ENCODE measurements at regions not wholly inside any gene's neighbourhood (a gene's known extent, or its start where the extent isn't known, plus 50 kb on each side); places are given as distances from the start of the nearest gene placed in this dataset.

DNA sequence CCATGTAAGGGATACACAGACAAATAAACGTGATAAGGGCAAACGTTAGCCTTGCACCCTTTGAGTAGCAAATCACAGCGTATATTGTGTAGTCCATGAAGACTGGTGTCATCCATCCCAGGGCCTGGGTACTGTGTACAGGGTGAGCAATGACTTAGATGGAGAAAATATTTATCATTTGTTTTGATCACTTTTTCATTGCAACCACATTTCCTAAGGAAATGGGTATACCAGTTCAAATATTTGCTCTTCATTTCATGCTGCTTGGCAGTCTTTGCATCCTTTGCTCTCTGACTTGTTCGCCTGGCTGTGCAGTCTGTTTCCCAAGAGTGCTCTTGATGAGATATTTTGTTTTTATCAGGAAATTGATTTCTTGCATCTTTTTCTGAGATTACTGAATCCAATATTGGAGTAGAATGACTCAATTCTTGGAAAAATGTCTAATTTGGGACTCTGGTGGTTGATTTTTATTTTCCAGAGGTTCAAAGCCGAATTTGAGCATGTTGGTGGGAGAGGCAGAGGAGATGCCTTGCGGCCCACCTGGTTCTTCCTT lies 424.6 kb upstream of the SEMA6D start:
- no peak for DNase-seq

DNA sequence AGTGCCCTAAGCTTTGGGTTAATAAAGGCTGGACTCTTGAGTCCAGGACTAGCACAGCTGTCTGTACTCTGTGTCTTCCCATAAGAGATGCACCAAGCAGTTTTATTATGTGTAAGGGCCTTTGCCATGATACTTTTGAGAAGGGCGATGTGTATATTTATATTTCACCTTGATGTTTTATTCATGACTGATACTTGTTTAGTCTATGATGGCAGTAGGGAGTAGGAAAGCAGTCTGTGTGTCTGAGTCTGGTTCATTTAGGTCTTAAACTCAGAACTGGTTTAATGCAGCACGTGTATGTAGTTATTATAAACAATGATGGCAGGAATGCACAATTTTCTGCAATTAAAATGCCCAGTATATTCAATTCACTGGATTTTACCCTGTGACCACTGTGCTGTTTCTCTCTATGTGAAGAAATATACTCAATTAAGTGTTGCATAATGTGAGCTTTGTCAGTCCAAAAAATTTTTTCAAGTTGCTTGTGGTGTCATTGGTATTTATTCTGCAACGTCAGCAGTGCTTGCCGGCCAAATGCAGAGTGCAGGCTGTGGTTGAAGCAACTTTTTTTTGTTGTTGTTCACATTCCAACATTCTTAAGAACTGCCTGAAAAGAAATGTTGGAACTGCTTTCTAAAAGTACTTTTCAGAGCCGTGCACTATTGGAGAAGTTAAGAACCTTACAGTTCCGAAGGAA lies 423.7 kb upstream of the SEMA6D start:
- DNase-seq = no peak

DNA sequence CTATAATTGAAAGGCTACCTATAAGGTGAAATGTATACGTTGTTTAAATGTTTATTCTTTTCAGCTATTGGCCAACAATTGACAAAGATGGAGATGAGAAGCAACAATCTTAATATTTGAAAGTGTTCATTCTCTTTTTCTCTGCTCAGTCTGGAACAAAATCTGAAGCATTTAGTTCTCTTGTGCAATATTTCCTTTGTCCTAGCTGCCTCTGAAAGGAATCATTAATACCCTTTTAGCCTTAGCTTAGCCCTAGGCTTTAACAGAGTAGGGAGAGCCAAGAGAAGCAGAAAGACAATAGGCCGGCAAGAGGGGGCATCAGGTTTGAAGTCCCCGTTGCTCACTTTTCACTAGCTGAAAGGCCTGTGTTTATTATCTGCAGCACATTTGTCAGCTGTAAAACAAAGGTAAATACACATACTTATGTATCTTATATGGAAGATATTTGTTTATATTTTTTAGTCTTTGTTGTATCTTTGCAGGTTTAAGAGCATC lies 422.5 kb upstream of the SEMA6D start:
- DNase-seq = no peak

DNA sequence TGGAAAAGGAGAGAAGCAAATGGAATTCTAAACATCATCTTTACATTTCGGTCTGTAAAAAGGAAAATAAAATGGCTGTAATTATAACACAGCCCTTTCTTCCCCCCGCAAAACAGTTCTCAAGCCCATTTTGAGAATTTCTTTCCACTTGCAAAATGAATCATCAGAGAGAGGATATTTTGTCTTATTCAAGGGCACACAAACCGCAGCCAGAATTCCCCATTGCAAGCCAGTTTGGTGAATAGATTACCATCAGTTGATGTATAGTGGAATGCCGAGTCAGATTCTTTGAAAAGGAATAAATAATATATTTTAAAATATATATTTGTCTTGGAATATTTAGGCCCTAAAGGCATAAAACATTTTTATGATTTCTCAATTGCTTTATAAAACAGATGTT lies 420.4 kb upstream of the SEMA6D start:
- DNase-seq = no peak

DNA sequence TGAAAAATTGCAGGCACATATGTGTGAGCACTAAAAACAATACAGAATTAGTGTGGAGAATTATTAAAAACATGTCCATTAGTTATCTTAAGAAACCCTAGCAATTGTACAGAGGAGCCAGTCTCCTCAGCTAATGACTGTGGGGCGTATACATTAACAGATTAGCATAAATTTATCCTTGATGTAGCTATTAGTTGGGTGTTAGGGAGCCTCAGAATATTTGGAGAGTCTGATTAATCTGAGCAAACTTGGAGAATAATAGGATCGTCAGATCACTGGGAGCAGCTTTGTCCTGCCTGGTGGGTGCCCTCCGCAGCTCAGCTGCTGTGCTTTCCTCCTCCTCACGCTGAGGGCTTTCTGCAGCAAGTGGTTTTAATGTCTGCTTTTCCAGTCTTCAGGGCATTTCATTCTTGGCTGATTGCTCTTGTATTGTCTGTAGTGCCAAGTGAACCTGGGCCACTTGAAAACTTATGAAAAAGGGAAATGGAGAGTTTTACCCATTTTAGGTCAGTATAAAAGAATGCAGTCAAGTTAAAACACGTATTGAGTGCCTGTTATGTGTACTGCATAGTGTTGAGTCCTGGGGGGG lies 417.4 kb upstream of the SEMA6D start:
- DNase-seq = no peak

DNA sequence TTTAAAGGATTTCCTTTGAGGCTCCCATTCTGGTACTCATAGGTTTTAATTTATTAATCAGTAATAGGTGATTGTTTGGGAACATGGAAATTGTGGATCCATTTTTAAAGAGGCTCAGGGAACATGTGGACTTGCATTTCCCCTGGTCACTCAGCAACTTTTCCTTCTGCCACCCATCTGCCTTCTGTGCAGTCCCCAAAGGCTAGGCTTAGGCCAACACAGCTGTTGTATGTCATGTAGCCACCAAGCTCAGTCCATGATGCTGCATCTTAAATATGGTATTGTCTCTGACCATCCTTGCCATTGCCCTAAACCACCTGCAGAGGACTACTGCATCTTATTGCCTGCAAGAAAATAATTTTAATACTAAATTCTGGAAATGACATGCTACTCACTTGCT lies 416.7 kb upstream of the SEMA6D start:
- no peak for DNase-seq

DNA sequence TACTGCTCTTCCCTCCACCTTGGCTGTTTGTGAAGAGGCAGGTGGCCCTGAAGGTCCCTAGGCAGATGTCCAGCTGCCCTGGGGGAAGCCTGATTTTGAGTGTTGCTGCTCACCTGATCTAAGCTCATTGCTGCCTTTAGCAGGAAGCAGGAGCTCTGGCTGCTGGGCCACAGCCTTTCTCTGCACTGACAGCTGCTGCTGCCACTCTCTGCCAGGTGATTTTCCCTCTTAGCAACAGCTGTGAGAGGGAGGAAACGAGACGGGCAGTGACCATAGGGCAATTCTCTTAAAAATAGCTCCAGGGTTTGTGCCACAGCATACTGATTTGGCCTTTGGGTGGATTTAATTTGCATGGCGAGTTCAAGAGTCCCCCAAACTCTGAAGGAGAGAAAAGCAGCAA lies 415.8 kb upstream of the SEMA6D start:
- no peak for DNase-seq

DNA sequence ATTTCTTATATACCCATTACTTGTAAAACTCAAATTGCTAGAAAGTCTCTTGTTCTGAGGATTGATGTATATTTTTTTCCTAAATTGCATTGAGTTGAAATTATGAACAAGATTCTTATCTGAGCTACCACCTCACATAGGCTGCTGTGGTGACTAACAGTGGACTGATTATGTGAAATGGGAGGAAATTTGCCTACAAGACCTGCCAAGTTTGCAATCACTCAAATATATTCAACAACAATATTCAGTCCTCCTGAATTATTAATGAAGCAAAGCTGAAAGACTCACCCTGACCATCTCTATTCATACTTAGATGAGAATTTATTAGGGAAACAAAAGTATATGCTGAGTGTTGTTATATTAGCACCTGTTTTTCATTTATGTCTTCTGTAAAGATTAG lies 412.6 kb upstream of the SEMA6D start:
- no peak for DNase-seq

DNA sequence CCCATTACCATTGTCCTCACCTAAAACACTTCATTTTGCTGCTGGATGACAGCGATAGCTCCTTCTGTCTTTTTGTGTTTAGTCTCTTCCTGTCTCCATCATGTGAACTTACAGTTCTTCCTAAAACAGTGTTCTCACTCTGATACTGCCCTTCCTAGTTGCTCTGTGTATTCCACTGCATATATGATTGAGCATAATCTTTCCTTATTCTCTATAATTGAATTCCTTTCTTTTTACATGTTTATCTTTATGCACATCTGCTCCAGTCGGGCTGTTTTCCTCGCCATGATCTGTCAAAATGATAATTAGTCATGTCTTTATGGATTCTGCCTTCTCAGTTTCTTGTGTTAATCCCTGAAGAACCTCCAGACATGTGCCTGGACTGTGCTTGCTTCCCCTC lies 405.1 kb upstream of the SEMA6D start:
- DNase-seq = no peak

DNA sequence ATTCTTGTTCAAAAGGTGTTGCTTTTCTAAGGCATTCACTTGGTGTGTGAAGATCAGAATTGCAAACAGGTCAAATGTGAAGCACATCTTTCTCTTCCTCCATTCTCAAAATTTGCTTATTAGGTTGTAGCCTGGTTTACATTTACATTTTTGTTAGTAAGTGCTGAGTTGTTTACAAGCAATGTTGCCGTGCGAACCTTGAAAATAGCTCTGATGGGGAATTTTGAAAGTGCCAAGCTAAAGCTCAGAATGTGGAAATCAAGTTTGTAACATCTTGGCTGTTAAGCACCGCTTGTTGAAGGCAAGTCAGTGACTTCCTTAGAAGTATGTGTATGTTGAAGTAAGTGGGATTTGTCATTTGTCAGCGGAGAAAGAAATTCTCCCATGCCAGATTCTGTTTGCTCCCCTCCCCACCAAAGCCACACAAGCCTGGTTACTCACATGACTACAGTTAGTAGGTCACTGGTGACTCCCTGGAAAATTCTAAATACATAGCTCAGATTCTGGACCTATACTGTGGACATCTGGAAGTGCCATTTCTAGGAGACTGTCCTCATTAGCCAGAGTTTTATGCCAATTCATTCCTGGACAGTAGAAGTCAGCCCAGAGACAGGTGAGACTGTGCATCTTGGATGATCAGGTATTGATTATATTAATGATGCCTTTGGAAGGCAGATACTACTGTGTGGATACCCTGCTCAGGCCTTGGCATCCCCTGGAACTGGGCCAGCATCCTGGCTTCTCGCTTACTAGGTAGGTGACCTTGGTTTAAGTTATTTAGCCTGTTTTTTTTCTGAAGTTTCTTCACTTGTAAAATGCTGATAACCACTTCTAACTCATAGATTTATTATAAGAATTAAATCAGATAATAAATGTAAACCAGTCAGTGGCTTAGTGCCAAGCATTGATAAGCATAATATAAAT lies 390.6 kb upstream of the SEMA6D start:
- no peak for DNase-seq

DNA sequence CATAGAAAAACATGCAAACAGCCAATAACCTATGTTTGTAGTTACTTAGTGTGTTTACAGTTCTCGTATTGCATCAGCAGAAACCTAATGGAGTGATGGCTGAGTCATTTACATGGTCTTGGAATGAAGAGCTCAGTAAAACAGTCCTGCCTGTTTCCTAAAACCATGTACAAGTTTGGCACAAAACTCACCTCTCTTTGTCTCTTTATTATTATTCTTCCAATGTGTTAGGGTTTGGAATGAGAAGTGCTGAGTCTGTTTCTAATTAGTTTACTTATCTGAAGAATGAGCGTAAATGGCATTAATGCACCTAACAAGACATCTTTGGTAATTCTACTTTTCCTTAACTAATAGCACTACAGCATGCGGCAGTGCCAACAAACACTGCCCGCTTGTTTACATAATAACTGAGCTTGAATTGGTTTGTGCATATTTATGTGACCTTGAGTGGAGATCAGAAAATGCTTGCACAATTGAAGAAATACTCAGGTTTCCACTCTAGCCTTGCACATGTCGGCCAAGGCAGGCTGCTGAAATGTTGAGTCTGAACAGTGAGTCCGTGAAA lies 385.4 kb upstream of the SEMA6D start:
- no peak for DNase-seq

DNA sequence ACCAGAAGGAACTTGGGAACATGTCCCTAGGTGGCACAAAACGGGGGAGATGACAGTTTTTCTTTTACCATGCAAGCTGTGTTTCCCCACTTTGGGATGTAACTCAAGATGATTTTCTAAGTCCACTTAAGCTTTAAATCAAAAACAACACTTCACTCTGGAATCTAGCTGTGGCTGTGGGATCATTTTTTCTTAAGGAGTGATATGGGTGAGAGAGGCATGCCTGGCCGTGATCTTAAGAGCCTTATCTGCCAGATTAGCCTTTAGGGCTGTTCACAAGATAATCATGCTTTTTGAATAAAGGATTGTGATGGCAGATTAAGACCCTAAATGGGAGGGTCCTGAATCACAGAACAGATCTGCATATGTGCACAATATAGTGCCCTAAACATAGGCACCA lies 384.8 kb upstream of the SEMA6D start:
- DNase-seq = no peak

DNA sequence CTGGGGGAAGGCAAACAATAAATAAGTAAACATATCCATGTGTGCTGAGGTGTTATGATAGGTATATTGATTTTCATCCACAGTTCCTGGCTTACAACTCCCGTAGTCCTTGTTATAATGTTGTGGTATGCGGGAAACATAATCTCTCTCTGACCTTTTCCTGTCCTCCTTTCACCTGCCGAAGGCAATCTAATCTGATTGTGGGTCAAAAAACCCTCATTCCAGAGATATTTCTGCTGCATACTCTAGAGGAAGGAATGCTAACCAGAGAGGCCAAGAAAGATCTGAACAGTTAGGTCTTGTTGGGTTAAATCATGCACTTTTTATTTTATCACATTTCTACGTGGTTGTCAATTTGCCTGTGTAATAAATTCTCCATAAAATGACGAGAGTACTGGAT lies 383.6 kb upstream of the SEMA6D start:
- no peak for DNase-seq

DNA sequence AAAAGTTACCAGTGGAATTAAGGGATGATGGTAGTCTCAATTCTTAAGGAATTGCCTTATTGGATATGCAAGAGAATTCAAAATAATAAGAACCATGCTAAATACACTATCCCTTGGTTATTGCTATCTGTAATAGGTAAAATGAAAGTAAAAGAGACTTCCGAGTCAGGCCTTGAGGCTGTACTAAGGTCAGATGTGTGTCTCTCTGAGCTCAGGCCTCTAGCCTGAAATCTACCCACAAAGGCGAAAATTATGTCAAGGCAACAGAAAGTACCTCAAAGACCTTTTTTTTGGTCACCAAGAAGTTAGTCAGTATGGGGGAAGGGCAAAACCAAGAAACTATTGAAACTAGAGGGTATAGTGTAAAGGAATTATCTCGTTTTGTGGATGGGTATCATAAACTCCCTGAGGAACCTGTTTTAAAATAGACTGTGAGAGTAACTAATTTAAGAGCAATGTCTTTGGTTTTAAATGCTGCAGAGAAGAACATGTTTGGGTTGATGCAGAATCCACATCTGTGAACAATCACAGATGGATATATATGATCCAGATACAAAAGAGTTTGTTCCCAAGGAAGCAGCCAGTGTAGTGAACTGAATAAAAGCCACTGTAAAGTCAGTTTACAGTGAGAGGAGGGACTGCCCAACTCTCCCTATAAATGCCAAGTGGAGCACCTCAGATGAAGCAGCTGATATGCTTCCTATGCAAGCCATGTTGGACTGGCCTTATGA lies 382.3 kb upstream of the SEMA6D start:
- DNase-seq = no peak

DNA sequence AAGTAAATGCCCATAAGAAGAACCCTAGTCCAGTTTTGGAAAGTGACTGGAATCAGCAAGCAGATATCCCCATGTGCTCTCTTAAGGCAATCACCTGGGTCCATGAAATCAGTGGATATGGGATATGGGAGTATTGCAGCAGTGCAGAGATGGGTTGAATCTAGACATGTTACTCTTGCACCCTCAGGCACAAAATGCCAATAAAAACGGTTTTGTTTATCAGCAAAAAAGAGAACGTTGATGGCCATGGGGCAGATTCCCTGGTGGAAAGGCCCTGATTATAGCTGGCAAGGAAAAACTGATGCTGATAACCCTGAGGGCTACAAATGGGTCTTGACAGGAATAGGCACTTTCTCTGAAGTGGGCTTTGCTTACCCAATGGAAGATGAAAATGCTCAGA lies 380.2 kb upstream of the SEMA6D start:
- DNase-seq = no peak

DNA sequence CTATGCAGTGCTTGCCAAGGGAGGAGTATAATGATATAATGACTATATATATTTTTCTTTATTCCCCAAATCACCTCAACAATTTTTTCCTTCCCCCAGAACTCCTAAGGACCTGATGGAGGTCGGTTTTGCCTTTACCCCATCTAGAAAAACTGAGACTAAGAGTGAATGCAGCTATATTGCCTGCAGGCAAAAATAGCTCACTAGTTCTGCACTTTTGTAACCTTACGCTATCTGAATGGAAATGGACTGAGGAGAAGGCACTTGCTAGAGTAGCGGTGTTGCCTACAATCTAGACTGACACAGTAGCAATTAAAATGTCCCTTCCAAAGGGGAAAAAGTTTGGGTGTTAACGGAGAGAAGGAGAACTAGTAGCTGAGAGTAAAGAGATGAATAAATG lies 379.5 kb upstream of the SEMA6D start:
- no peak for DNase-seq

DNA sequence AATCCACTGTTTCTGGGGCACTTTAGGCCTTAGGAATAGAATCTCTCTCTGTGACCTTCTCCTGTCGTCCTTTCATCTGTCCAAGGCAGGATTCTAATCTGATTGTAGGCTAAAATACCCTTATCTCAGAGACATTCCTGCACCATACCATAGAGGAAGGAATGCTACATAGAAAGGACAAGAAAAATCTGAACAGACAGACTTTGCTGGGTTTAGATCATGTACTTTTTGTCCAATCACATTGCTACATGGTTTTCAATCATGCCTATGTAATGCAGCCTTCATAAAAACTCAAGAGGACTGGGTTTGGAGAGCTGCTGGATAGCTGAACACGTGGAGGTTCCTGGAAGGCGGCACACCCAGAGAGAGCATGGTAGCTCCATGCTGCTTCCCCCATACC lies 378.5 kb upstream of the SEMA6D start:
- no peak for DNase-seq

DNA sequence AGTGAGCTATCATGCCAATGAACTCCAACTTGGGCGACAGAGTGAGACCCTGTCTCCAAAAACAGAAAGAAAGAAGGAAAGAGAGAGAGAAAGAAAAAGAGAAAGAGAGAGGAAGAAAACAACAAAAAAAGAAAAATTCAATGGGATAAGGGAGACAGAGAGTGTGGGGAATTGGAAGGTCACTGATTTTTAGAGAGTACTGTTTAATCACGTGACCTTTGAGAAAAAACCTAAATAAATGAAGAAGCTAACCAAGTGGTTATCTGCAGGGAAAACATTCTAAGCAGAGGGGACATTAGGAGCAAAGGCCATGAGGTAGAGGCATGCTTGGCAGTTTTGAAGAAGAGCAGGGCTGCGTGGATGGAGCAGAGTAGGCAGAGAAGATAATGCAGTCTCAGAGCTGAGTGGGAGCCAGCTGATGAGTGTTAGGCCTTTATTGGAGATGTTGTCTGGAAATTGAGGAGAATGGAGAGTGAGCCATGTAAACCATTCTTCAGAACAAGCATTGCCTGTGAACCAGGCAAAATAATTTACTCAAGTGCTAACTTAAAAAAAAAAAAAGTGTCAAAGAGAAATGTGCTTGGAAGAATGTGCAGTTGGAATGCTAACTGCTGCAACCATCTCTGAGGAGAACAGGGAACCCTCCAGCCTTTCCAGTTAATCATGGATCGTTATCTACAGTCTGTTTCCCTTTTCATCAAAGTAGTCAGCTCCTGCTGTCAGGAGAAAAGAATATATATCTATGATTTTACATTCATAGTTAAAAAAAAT lies 377.3 kb upstream of the SEMA6D start:
- no peak for DNase-seq

DNA sequence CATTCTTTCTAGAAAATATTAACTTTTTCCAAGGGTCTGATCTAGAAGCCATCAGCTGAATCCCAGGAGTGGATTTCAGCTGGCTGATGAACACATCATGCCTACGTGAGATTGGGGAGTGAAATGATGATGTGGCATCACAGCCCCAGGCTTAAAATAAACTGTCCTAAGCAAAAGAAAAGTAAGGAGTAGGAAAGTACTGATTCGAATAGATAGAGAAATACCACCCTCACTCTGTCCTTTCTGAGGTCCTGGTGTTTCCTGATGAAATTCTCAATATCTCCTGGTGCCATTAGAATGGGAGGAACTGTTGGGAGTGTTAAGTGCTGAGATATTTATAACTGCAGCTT lies 376.8 kb upstream of the SEMA6D start:
- no peak for DNase-seq

DNA sequence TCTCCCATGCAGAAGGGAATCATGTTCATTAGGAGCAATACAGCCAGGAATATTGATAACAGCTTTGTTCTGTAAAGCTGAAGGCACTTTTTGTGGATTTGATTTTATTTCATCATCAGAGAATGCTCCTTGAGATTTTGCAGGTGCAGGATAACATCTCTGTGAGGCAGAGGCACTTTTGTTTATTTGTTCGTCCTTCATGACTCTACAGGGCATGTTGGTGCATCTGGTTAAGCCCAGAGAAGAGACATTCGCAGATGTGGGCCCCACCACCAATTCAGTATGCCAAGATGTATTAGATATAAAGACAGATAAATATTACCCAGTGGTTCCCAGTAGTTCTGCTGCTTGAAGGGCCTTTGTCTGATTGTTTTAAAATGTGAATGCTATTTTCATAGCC lies 368.1 kb upstream of the SEMA6D start:
- no peak for DNase-seq

DNA sequence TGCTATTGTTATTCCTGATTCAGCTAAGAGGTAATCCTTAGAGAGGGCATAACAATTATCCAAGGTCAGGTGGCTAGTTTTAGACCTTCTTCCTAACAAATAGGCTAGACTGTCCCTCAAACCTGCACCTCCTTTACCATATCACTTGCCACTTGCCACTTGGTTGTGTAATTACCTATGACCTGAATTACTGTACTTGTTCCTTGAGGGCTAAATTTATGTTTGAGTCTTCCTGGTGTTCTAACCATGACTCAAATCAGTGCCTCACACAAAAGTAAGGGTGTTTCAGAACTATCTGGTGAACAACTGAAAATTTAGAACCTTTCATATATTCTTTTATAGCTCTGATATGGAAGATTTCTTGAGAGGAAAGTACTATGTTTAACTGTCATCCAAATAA lies 365.8 kb upstream of the SEMA6D start:
- DNase-seq = no peak

DNA sequence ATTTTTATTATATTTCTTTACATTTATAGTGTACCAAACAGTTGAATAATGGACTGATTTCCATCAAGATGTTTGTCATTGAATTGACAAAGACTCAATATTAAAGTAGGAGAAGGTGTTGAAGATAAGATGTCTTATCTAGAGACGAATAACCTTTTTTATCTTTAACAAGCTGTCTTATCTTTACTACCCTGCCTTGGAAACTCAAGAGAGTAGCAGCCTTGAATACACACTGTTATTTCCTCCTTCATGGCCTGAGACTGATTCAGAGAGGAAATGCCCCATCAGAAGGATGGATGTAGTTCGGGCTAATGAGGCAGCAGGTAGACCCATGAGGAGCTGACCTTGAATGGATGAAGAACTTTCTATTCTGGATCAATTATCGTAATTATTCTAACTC lies 365.1 kb upstream of the SEMA6D start:
- DNase-seq = no peak

All from GDM1 (cell line).